ENCODE measurements at regions not wholly inside any gene's neighbourhood (a gene's known extent, or its start where the extent isn't known, plus 50 kb on each side); places are given as distances from the start of the nearest gene placed in this dataset.

- DNase-seq: no peak
Observed at GRCh38 chr7:67698354-67698753, 701.7 kb downstream of the TYW1 start.

- no peak for DNase-seq
Observed at GRCh38 chr7:67705850-67706249, 709.2 kb downstream of the TYW1 start.

- no peak for DNase-seq
Observed at GRCh38 chr7:67711706-67712105, 715.1 kb downstream of the TYW1 start.

- no peak for DNase-seq
Observed at GRCh38 chr7:67713451-67714056, 716.9 kb downstream of the TYW1 start.

GRCh38 chr7:67716729-67717128 lies 720.1 kb downstream of the TYW1 start:
- no peak for DNase-seq

GRCh38 chr7:67723591-67723990 lies 727.0 kb downstream of the TYW1 start:
- DNase-seq: no peak

- DNase-seq: no peak
Observed at GRCh38 chr7:67724435-67724834, 727.8 kb downstream of the TYW1 start.

GRCh38 chr7:67724955-67725354 lies 728.3 kb downstream of the TYW1 start:
- no peak for DNase-seq

GRCh38 chr7:67725423-67725822 lies 728.8 kb downstream of the TYW1 start:
- DNase-seq: no peak

GRCh38 chr7:67729771-67730170 lies 733.1 kb downstream of the TYW1 start:
- DNase-seq: no peak

- no peak for DNase-seq
Observed at GRCh38 chr7:67731704-67732103, 735.1 kb downstream of the TYW1 start.

- DNase-seq: no peak
Observed at GRCh38 chr7:67732898-67733297, 736.3 kb downstream of the TYW1 start.

- DNase-seq: no peak
Observed at GRCh38 chr7:67738145-67738544, 741.5 kb downstream of the TYW1 start.

- DNase-seq: no peak
Observed at GRCh38 chr7:67738958-67739357, 742.3 kb downstream of the TYW1 start.

GRCh38 chr7:67743501-67743900 lies 746.9 kb downstream of the TYW1 start:
- no peak for DNase-seq

- DNase-seq: no peak
Observed at GRCh38 chr7:67752227-67752626, 755.6 kb downstream of the TYW1 start.

GRCh38 chr7:67753891-67754290 lies 757.3 kb downstream of the TYW1 start:
- no peak for DNase-seq

- no peak for DNase-seq
Observed at GRCh38 chr7:67754651-67755050, 758.0 kb downstream of the TYW1 start.

- DNase-seq: no peak
Observed at GRCh38 chr7:67758551-67758950, 761.9 kb downstream of the TYW1 start.

- DNase-seq: no peak
Observed at GRCh38 chr7:67760971-67761370, 764.3 kb downstream of the TYW1 start.

GRCh38 chr7:67762516-67762915 lies 765.9 kb downstream of the TYW1 start:
- DNase-seq: no peak

- DNase-seq: no peak
Observed at GRCh38 chr7:67764289-67764688, 767.7 kb downstream of the TYW1 start.

GRCh38 chr7:67765481-67766175 lies 769.0 kb downstream of the TYW1 start:
- DNase-seq: no peak

GRCh38 chr7:67766906-67767410 lies 770.3 kb downstream of the TYW1 start:
- DNase-seq: no peak

Measured in NCI-H510A treated with DMSO at 0.1 percent for 48 hours (cell line).